ENCODE measurements at regions not wholly inside any gene's neighbourhood (a gene's known extent, or its start where the extent isn't known, plus 50 kb on each side); places are given as distances from the start of the nearest gene placed in this dataset.

- H3K4me3 Mint-ChIP-seq (ENCODE audit: unreplicated experiment): no peak overlapping the region
- no peaks in the 10 kb centered on the region for H3K27me3 Mint-ChIP-seq (ENCODE audit: unreplicated experiment)
- H3K36me3 Mint-ChIP-seq (ENCODE audit: unreplicated experiment): no peaks in the 10 kb centered on the region
- TF ChIP-seq, protein P1, sequence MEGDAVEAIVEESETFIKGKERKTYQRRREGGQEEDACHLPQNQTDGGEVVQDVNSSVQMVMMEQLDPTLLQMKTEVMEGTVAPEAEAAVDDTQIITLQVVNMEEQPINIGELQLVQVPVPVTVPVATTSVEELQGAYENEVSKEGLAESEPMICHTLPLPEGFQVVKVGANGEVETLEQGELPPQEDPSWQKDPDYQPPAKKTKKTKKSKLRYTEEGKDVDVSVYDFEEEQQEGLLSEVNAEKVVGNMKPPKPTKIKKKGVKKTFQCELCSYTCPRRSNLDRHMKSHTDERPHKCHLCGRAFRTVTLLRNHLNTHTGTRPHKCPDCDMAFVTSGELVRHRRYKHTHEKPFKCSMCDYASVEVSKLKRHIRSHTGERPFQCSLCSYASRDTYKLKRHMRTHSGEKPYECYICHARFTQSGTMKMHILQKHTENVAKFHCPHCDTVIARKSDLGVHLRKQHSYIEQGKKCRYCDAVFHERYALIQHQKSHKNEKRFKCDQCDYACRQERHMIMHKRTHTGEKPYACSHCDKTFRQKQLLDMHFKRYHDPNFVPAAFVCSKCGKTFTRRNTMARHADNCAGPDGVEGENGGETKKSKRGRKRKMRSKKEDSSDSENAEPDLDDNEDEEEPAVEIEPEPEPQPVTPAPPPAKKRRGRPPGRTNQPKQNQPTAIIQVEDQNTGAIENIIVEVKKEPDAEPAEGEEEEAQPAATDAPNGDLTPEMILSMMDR (IDR thresholded peaks at IDR 0.05): no peak
- H3K4me1 Mint-ChIP-seq (ENCODE audit: unreplicated experiment): peaks cover 30% of the 10 kb centered on the region
- H3K27ac Mint-ChIP-seq (ENCODE audit: unreplicated experiment): no peak overlapping the region
- H3K9me3 Mint-ChIP-seq (ENCODE audit: unreplicated experiment): no peaks in the 10 kb centered on the region
- DNase-seq (ENCODE audit: extremely low spot score, unreplicated experiment): no peak
Measured at GRCh38 chr9:86458191-86458855, 104.1 kb upstream of the TUT7 start.

- Mint-ChIP-seq H3K36me3 (ENCODE audit: unreplicated experiment) (no peaks in the 10 kb centered on the region), H3K27ac (ENCODE audit: unreplicated experiment) (no peak overlapping the region), H3K9me3 (ENCODE audit: unreplicated experiment) (peaks cover 4% of the 10 kb centered on the region), H3K4me3 (ENCODE audit: unreplicated experiment) (no peak overlapping the region), H3K27me3 (ENCODE audit: unreplicated experiment) (no peaks in the 10 kb centered on the region), H3K4me1 (ENCODE audit: unreplicated experiment) (peaks cover 30% of the 10 kb centered on the region)
- TF ChIP-seq, protein P1 (IDR thresholded peaks at IDR 0.05): no peak
- no peak for DNase-seq (ENCODE audit: extremely low spot score, unreplicated experiment)
Measured at GRCh38 chr9:86456416-86456815, 102.2 kb upstream of the TUT7 start.

- no peak for DNase-seq (ENCODE audit: extremely low spot score, unreplicated experiment)
- Mint-ChIP-seq H3K27ac (ENCODE audit: unreplicated experiment) (no peak overlapping the region), H3K4me3 (ENCODE audit: unreplicated experiment) (no peak overlapping the region), H3K36me3 (ENCODE audit: unreplicated experiment) (no peaks in the 10 kb centered on the region), H3K4me1 (ENCODE audit: unreplicated experiment) (peaks cover 26% of the 10 kb centered on the region), H3K9me3 (ENCODE audit: unreplicated experiment) (peaks cover 10% of the 10 kb centered on the region), H3K27me3 (ENCODE audit: unreplicated experiment) (no peaks in the 10 kb centered on the region)
- TF ChIP-seq, protein P1 (IDR thresholded peaks at IDR 0.05): no peak
Measured at GRCh38 chr9:86454701-86455615, 100.7 kb upstream of the TUT7 start.

DNA sequence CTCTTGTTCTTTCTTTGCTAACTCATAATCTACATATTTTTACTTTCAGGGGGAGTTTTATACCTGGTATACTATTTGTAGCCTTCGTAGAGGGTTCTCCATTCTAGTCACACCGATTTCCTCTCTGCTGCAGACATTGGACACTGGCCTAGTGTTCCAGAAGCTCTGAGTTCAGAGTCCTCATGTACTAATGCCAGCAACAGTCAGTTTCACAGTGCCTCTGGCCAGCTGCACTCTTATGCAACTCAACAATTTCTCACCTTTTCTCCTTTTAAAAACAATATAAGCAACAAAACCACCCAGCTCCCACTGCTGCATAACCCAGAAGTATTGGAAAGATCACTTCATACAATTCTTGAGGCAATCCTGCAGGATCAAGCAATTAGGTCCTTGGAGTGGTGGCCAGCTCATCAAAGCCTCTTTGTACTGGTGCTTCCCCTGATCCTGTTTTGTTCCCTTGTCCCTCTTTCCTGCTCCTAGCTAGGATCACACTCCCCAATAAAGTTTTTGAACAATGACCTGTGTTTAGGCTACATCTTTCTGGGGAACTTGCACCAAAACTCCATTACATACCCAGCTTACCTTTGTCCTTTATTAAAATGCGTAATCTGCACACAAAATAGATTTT is 98.1 kb upstream of the TUT7 start:
- Mint-ChIP-seq H3K27me3 (ENCODE audit: unreplicated experiment) (no peaks in the 10 kb centered on the region), H3K36me3 (ENCODE audit: unreplicated experiment) (no peaks in the 10 kb centered on the region), H3K27ac (ENCODE audit: unreplicated experiment) (no peak overlapping the region), H3K4me3 (ENCODE audit: unreplicated experiment) (no peak overlapping the region), H3K9me3 (ENCODE audit: unreplicated experiment) (peaks cover 10% of the 10 kb centered on the region), H3K4me1 (ENCODE audit: unreplicated experiment) (peaks cover 12% of the 10 kb centered on the region)
- no peak for DNase-seq (ENCODE audit: extremely low spot score, unreplicated experiment)
- TF ChIP-seq, protein P1 (IDR thresholded peaks at IDR 0.05): no peak

GRCh38 chr9:86449246-86449645 is 95.0 kb upstream of the TUT7 start:
- Mint-ChIP-seq H3K36me3 (ENCODE audit: unreplicated experiment) (no peaks in the 10 kb centered on the region), H3K27me3 (ENCODE audit: unreplicated experiment) (no peaks in the 10 kb centered on the region), H3K27ac (ENCODE audit: unreplicated experiment) (no peak overlapping the region)

More at GRCh38 chr9:86449246-86449645, 95.0 kb upstream of the TUT7 start:
- TF ChIP-seq, protein P1 (IDR thresholded peaks at IDR 0.05): no peak
- no peak for DNase-seq (ENCODE audit: extremely low spot score, unreplicated experiment)
- Mint-ChIP-seq H3K9me3 (ENCODE audit: unreplicated experiment) (peaks cover 10% of the 10 kb centered on the region), H3K4me1 (ENCODE audit: unreplicated experiment) (peaks cover 9% of the 10 kb centered on the region), H3K4me3 (ENCODE audit: unreplicated experiment) (no peak overlapping the region)

Measured in osteocyte (in vitro differentiated cells).